HG02588 (cell line): ENCODE measurements at regions not wholly inside any gene's neighbourhood (a gene's known extent, or its start where the extent isn't known, plus 50 kb on each side); places are given as distances from the start of the nearest gene placed in this dataset.
A peak's percentile ranks its signal among the peaks of the same experiment; 100 is the strongest.

Experiments
- ATAC-seq: cut with Tn5 transposase; IDR thresholded peaks from one replicate; pipeline ENCODE4 v1.9.1; 2021; ENCODE audit warnings: mild to moderate bottlenecking, moderate library complexity; ENCODE audit not compliant: unreplicated experiment

GRCh38 chr2:2933426-2933825 is 444.2 kb downstream of the EIPR1 start:
- ATAC-seq, result no peak

GRCh38 chr2:2932692-2933305 is 444.8 kb downstream of the EIPR1 start:
- no peak for ATAC-seq

- ATAC-seq, result no peak
Observed at GRCh38 chr2:2932189-2932588, 445.4 kb downstream of the EIPR1 start.

- no peak for ATAC-seq
Observed at GRCh38 chr2:2931318-2932075, 446.1 kb downstream of the EIPR1 start.

- no peak for ATAC-seq
Observed at GRCh38 chr2:2930841-2931240, 446.8 kb downstream of the EIPR1 start.

- ATAC-seq, result peak; percentile 39
Observed at GRCh38 chr2:2926858-2927175, 450.8 kb downstream of the EIPR1 start.

- ATAC-seq, result peak; percentile 82
Observed at GRCh38 chr2:2926009-2926857, 451.4 kb downstream of the EIPR1 start.

- ATAC-seq, result no peak
Observed at GRCh38 chr2:2922156-2922555, 455.5 kb downstream of the EIPR1 start.

GRCh38 chr2:2921011-2921720 is 456.5 kb downstream of the EIPR1 start:
- no peak for ATAC-seq

- no peak for ATAC-seq
Observed at GRCh38 chr2:2919574-2920365, 457.8 kb downstream of the EIPR1 start.

GRCh38 chr2:2919026-2919425 is 458.6 kb downstream of the EIPR1 start:
- no peak for ATAC-seq

GRCh38 chr2:2916621-2917020 is 461.0 kb downstream of the EIPR1 start:
- no peak for ATAC-seq

GRCh38 chr2:2914252-2914651 is 463.4 kb downstream of the EIPR1 start:
- ATAC-seq, result no peak

GRCh38 chr2:2913601-2914120 is 464.0 kb downstream of the EIPR1 start:
- ATAC-seq, result no peak

- ATAC-seq, result no peak
Observed at GRCh38 chr2:2912731-2913130, 464.9 kb downstream of the EIPR1 start.

GRCh38 chr2:2912293-2912692 is 465.3 kb downstream of the EIPR1 start:
- ATAC-seq, result no peak

GRCh38 chr2:2910259-2910658 is 467.4 kb downstream of the EIPR1 start:
- ATAC-seq, result no peak

- ATAC-seq, result no peak
Observed at GRCh38 chr2:2909086-2910035, 468.3 kb downstream of the EIPR1 start.

GRCh38 chr2:2906091-2906490 is 471.5 kb downstream of the EIPR1 start:
- ATAC-seq, result no peak
